Breast epithelium (tissue), 3 donors: ENCODE measurements at regions not wholly inside any gene's neighbourhood (a gene's known extent, or its start where the extent isn't known, plus 50 kb on each side); places are given as distances from the start of the nearest gene placed in this dataset.

Source experiments
- CTCF ChIP-seq, 3 donors: fragments of 450-650 bp; IDR thresholded peaks; one replicate each; pipeline ENCODE4 v1.5.1; 2016 to 2017; ENCODE audit warnings: antibody characterized with exemption in 3 of 3, mild to moderate bottlenecking in 3 of 3, moderate library complexity in 3 of 3
- POLR2A ChIP-seq: fragments of 450-650 bp; IDR thresholded peaks from one replicate; pipeline ENCODE4 v1.6.1; 2016; ENCODE audit warnings: antibody characterized with exemption, mild to moderate bottlenecking, moderate library complexity
- POLR2AphosphoS5 ChIP-seq, 3 donors: sonication (generic); formaldehyde crosslinking; IDR thresholded peaks; one replicate each; pipeline ENCODE4 v1.6.1; 2017; ENCODE audit warnings: antibody characterized with exemption in 3 of 3

DNA sequence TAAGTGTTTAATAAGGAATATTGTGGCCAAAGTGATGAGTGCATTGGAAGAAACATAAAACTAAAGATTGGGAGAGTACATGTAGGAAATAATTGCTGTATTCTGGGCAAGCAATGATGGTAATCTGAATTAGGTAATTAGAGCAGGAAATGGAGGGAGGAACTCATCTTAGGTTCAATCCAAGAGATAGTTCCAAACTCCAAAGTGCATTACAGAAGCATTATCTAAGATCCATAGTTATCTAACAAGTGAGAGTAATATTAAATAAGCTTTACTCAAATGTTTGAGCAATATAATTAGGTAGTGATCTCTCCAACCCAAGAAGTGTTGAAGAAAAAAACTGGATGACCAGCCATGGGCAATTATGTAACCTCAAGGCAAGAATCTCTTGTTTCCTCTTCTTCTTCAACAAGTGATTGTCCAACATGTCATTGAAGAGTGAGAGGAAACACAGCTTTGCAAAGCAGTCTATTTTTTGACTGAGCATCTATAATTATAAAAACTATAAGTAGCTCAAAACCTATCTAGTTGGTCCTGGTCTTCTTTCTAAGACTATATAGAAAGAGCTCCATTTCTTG lies 181.2 kb upstream of the TNFAIP3 start:
- TF ChIP-seq CTCF (IDR thresholded peaks at IDR 0.05) = no peak
- no peak for TF ChIP-seq POLR2A
- no peak for TF ChIP-seq POLR2AphosphoS5 (IDR thresholded peaks at IDR 0.05)
